Central memory CD4-positive, alpha-beta T cell (primary cell): ENCODE measurements at regions not wholly inside any gene's neighbourhood (a gene's known extent, or its start where the extent isn't known, plus 50 kb on each side); places are given as distances from the start of the nearest gene placed in this dataset.

ENCODE experiments used
- DNase-seq: peaks from one replicate; pipeline ENCODE4 v3.0.0; 2022

DNA sequence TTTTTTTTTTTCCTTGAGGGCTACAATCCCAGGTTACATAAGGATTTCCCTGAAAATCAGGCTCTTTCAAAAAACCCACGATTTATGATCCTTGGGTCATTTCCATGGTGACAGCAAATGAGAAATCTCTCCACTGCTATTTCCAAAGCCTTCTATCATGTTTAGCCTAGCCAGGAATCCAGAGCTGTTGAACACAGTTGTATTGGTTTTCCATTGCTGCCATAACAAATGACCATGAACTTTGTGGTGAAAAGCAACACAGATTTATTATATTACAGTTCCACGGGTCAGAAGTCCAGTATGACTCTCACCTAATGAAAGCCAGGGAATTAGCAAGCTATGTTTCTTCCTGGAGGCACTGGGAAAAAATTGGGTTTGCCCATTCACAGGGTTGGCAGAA lies 106.6 kb downstream of the MAF start:
- DNase-seq, result no peak

DNA sequence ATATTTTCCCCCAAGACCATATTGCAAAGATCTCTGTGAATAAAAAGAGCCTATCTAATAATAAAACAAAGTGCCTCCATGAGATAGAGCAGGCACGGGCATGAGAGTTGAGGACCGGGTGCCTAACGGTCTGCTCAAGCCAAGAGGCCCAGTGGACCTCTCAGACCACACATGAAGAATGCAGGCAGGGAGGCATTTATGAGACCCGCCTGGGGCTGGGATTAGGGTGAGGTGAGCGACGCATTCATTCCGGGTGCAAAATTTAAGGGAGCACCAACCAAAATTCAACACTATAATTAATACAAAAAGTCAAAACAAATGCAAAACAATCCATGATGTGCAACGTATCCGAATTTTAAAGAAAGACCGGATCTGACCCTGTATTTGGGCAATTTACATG lies 108.5 kb downstream of the MAF start:
- DNase-seq, result no peak

DNA sequence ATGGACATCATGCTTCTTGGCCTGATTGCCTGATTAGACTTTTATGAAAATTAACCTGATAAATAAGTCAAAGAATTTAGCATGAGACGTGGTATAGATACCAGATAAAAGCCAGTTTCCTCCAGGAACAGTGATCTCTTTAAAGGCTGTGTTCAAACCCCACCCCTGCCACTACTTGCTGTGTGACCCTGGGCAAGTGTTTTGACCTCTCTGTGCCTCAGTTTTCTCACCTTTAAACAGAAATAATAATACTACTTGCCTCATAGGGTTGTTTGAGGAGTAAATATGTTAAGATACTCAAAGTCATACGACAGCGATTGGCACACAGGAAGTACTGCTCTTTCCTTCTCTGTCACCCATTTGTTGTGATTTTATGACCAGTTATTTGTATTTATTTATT lies 115.5 kb downstream of the MAF start:
- no peak for DNase-seq

GRCh38 chr16:79484237-79484636 lies 116.3 kb downstream of the MAF start:
- DNase-seq, result no peak

DNA sequence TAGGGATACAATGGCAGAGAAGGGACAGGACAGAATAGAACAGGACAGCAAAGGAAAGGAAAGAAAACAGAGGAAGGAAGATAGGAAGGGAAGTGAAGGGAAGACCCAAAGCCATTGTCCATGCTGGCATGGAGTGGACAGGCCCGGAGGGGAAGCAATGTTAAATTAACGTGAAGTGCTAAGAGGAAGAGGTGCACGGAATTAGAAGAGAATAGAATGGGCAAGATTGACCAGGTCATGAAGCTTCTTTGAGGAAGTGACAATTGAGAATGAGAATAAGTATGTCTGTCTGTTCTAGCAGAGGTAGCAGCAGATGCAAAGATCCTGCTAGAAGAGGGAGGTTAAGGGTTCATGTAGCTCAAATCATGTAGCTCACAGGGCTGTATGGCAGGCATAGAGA lies 117.2 kb downstream of the MAF start:
- DNase-seq, result no peak

DNA sequence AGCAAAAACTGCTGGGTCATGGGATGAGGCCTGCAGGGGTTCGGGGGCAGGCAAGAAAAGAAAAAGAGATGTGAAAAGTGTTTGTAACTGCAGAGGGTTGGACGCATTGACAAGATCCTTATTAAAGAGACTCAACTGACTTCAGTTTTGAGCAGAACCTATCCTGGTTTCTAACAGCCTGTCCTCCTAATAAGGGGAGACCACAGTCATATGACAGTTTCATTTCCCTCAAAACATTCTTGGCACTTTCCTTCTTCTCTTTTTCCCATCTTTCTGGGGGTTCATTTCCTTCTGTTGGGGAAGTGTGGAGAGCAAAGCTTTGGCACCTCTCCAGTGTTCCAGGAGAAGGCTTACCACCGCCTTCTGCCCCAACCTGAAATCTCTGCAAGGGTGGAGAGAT lies 118.5 kb downstream of the MAF start:
- no peak for DNase-seq

GRCh38 chr16:79480929-79481328 lies 119.6 kb downstream of the MAF start:
- DNase-seq, result no peak

DNA sequence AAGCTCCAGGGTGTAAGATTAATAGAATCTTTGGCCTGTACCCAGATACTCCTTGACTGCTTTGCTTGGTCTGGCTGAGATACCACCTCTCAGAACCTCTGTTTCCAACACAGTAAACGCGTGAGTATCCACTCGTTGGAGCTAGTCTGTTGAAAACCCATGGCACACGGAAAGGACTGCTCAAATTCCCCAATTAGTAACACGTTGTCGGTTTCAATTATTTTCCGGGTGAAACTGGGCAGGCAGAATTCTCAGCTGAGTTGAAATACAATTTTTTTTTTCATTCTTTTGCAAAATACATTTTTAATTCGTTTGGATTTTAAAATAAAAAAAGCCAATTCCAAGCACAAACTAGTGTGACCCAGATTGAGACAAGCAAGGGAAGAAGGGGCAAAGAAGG lies 120.5 kb downstream of the MAF start:
- no peak for DNase-seq

- DNase-seq, result no peak
Observed at GRCh38 chr16:79476580-79476979, 124.0 kb downstream of the MAF start.

DNA sequence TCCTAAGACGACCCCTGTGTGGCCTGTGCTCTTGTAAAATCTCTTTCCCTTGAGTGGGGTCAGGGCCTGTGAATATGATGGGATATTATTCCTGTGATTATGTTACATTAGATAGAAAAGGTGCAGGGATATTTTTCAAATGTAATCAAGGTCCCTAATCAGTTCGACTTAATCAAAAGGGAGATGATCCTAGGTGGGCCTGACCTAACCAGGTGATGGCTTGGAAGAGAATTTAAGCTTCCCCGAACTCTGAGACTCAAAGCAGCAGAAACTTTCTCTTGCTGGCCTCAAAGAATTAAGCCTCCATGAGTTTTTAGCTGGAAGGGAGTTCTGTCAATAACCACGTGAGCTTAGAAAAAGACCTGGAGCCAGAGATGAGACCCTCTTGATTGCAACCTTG lies 124.7 kb downstream of the MAF start:
- no peak for DNase-seq

DNA sequence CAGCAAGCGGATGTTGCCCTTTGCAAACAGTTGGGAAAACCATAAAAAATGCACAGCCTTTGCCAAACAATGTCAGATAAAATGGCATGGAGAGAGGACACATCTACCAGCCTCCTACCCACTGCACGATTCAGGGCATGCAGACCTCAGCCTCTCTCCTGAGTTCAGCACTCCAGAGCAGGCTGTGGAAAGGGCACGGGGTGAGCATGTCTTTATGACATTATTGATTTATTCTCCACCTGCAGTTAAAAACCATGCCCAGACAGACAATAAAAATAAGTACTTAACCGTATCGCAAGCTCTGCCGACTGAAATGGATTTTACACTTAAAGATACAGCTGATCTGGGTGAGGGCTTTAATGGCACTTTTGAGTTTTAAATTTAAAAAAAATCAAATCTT lies 127.1 kb downstream of the MAF start:
- no peak for DNase-seq

DNA sequence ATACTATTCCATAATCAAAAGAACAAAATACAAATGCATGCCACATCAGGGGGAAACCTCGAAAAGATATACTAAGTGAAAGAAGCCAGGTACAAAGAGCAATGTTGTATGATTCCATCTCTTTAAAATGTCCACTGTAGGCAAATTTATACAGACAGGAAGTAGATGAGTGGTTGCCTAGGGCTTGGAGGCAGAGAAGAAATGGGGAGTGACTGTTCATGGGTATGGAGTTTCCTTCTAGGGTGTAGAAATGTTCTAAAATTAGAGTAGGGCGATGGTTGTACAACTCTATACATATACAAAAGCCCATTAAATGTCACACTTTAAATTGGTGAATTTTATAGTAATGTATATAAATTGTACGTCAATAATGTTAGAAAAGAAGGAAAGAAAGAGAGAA lies 128.1 kb downstream of the MAF start:
- no peak for DNase-seq

DNA sequence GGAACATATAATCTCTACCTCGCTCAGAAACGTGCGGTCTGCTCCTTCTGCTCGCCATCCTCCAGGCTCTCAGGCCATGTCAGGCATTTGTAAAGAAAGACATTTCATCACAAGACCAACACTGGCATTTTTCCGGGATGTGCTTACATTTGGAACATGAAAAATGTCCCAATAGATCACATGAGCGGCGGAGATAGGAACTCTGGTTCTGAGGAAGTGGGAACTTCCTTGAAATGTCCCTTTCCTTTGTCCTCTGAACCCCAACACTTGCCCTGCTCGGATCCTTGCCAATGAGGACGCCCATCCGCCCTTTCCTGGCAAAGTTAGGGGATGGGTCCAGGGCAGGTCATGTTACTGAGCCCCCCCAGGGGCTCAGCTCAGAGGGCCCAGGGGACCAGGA lies 130.5 kb downstream of the MAF start:
- no peak for DNase-seq

GRCh38 chr16:79468631-79469030 lies 131.9 kb downstream of the MAF start:
- no peak for DNase-seq

DNA sequence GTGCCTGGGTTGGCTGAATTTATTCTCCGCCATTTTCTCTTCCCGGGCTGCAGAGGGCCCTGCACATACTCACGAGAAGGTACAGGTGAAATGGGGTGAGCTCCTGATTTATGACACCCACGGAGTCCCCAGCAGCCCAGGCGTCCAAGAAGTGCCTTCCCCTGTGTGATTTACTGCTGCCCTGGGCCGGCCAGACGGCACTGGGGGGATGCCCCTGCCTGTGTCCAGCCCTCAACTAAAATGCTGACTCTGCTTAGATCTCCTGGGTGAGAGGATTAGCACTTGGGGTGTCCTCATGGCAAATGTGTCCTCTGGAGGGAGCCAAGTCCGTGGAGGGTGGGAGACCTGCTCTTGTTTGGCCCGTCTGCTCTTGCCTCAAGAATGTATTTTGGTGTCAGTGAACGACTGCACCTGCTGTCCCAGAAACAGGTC lies 132.4 kb downstream of the MAF start:
- DNase-seq, result no peak

- DNase-seq, result no peak
Observed at GRCh38 chr16:79466111-79466510, 134.4 kb downstream of the MAF start.

- no peak for DNase-seq
Observed at GRCh38 chr16:79463841-79464240, 136.7 kb downstream of the MAF start.

DNA sequence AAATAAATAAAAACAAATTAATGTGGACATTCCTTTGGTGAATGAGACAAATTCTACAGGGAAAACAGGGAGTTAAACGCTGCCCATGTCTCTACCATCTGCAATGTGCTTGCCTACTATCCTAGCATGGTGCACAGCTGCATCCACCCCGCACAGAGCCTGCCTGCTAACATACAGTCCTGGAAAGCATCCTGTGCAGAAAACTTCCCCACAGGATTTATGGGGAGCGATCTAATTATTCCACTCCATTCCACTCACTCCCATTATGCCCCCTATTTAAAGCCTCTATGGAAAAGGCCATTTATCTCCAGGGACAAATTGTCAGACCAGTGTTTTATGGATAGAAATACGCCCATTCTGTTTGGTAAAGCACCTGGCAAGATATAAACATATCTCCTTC lies 144.5 kb downstream of the MAF start:
- no peak for DNase-seq

- no peak for DNase-seq
Observed at GRCh38 chr16:79452671-79453070, 147.9 kb downstream of the MAF start.

- DNase-seq, result no peak
Observed at GRCh38 chr16:79451196-79451816, 149.2 kb downstream of the MAF start.

GRCh38 chr16:79449900-79450299 lies 150.6 kb downstream of the MAF start:
- DNase-seq, result no peak

DNA sequence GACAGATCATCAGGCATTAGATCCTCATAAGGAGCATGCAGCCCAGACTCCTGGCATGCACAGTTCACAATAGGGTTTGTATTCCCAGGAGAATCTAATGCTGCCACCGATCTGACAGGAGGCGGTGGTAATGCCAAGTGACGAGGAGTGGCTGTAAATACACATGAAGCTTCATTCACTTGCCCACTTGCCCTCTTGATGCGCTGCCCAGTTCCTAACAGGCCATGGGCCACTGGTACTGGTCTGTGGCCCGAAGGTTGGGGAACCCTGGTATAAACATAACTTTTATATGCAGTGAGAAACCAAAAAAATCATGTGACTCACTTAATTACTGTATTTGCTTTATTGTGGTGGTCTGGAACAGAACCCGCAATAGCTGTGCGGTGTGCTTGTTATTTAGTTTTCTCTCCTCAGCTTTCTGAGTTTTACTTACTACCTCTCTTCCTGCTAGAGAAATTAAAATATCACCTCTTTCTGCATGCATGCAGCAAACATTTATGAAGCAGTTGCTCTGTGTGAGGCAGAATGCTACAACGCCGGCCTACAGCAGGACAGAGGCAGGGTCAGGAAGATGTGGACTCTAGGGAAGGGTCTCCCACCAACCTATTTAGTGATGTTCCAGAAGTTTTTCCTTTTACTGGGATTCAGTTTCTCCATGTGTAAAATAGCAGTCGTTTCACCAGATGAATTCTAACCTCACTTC lies 151.3 kb downstream of the MAF start:
- no peak for DNase-seq

- no peak for DNase-seq
Observed at GRCh38 chr16:79444572-79444971, 156.0 kb downstream of the MAF start.

- DNase-seq, result no peak
Observed at GRCh38 chr16:79439901-79440300, 160.6 kb downstream of the MAF start.
